GM19397 (cell line): ENCODE measurements at regions not wholly inside any gene's neighbourhood (a gene's known extent, or its start where the extent isn't known, plus 50 kb on each side); places are given as distances from the start of the nearest gene placed in this dataset.
"Not testable (repeated sequence)": the region's sequence is repeated elsewhere in the genome, so short reads cannot be mapped to it uniquely, and the experiment has no call there.

Experiments
- ATAC-seq: cut with Tn5 transposase; IDR thresholded peaks from one replicate; pipeline ENCODE4 v1.9.1; 2021; ENCODE audit warnings: mild to moderate bottlenecking, moderate library complexity; ENCODE audit not compliant: unreplicated experiment

- no peak for ATAC-seq
Measured at GRCh38 chr6:14472255-14472985, 354.8 kb downstream of the CD83 start.

- no peak for ATAC-seq
Measured at GRCh38 chr6:14472986-14473337, 355.4 kb downstream of the CD83 start.

- no peak for ATAC-seq
Measured at GRCh38 chr6:14474816-14475215, 357.2 kb downstream of the CD83 start.

GRCh38 chr6:14475306-14475705 is 357.7 kb downstream of the CD83 start:
- no peak for ATAC-seq

- ATAC-seq = no peak
Measured at GRCh38 chr6:14476793-14477531, 359.4 kb downstream of the CD83 start.

GRCh38 chr6:14477559-14477958 is 360.0 kb downstream of the CD83 start:
- ATAC-seq = no peak

GRCh38 chr6:14478381-14479225 is 361.0 kb downstream of the CD83 start:
- no peak for ATAC-seq

- ATAC-seq = not testable (repeated sequence)
Measured at GRCh38 chr6:14481946-14482345, 364.4 kb downstream of the CD83 start.

- ATAC-seq = no peak
Measured at GRCh38 chr6:14487625-14488024, 370.1 kb downstream of the CD83 start.

- no peak for ATAC-seq
Measured at GRCh38 chr6:14488180-14488579, 370.6 kb downstream of the CD83 start.

- no peak for ATAC-seq
Measured at GRCh38 chr6:14489445-14489844, 371.9 kb downstream of the CD83 start.

- ATAC-seq = no peak
Measured at GRCh38 chr6:14498748-14499147, 381.2 kb downstream of the CD83 start.

- ATAC-seq = no peak
Measured at GRCh38 chr6:14499309-14499708, 381.7 kb downstream of the CD83 start.

- no peak for ATAC-seq
Measured at GRCh38 chr6:14499841-14500240, 382.3 kb downstream of the CD83 start.

- ATAC-seq = no peak
Measured at GRCh38 chr6:14500809-14501208, 383.2 kb downstream of the CD83 start.

GRCh38 chr6:14501240-14501639 is 383.7 kb downstream of the CD83 start:
- ATAC-seq = no peak

GRCh38 chr6:14501914-14502313 is 384.3 kb downstream of the CD83 start:
- no peak for ATAC-seq

GRCh38 chr6:14502551-14502950 is 385.0 kb downstream of the CD83 start:
- ATAC-seq = no peak

GRCh38 chr6:14505401-14505800 is 387.8 kb downstream of the CD83 start:
- ATAC-seq = no peak

- no peak for ATAC-seq
Measured at GRCh38 chr6:14506656-14507246, 389.2 kb downstream of the CD83 start.

- ATAC-seq = no peak
Measured at GRCh38 chr6:14509120-14509519, 391.5 kb downstream of the CD83 start.
